ENCODE measurements at regions not wholly inside any gene's neighbourhood (a gene's known extent, or its start where the extent isn't known, plus 50 kb on each side); places are given as distances from the start of the nearest gene placed in this dataset.

- DNase-seq = no peak
These were observed 66.9 kb upstream of the SFMBT2 start for GRCh38 chr10:7477538-7478334.

GRCh38 chr10:7475939-7476338, 65.1 kb upstream of the SFMBT2 start:
- no peak for DNase-seq

DNA sequence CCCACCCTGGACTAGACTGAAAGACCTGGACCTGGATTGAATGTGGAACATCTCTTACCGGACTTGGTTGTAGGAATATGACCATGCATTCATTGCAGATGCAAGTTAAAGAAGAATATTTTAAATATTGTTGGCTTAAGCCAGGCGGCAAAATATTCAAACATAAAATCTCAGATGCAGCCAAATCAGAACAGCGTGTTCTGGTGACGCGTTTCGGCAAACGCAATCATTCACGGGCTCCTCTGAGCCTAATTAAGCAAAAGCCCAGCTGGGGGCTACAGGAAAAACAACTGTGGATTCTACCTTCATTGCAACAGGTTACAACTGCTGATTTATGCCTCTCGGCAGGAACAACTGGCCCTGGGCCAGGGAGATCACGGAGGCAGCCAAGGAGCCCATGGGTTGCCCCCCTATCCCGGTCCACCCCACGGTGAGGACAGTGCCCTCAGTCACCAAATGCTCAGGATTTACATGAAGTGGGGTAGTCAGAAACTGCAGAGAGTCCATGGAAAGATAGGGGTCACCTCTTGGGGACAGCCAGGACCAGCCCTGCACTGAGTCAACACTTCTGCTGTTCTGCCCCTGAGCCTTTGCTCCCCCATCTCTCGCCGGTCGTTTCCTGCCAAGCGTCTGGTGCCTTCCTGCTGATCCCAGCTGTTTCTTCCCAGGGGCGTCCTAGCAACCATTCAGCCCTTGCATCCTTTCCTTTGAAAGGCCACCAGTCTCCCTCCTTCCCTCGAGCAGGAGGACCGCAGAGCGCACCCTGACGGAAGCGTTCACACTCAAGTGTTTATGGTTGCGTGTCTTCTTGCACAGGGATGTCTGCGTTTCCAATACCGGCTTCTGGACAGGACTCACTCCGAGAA, 64.4 kb upstream of the SFMBT2 start:
- no peak for DNase-seq

GRCh38 chr10:7474388-7474787, 63.6 kb upstream of the SFMBT2 start:
- no peak for DNase-seq

DNA sequence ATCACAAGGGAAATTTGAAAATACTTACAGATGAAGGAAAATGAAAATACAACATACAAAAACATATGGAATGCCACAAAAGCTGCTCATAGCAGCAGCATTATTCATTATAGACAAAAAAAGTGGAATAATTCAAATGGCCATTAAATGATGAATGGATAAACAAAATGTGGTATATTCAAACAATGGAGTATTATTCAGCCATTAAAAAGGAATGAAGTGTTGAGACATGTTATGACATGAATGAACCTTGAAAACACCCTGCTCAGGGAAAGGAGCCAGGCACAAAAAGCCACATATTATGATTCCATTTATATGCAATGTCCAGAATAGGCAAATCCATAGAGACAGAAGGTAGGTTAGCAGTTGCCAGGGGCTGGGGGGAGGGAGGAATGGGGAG, 62.6 kb upstream of the SFMBT2 start:
- DNase-seq = no peak

GRCh38 chr10:7471720-7472367, 61.0 kb upstream of the SFMBT2 start:
- DNase-seq = no peak

GRCh38 chr10:7470371-7470770, 59.5 kb upstream of the SFMBT2 start:
- no peak for DNase-seq

DNA sequence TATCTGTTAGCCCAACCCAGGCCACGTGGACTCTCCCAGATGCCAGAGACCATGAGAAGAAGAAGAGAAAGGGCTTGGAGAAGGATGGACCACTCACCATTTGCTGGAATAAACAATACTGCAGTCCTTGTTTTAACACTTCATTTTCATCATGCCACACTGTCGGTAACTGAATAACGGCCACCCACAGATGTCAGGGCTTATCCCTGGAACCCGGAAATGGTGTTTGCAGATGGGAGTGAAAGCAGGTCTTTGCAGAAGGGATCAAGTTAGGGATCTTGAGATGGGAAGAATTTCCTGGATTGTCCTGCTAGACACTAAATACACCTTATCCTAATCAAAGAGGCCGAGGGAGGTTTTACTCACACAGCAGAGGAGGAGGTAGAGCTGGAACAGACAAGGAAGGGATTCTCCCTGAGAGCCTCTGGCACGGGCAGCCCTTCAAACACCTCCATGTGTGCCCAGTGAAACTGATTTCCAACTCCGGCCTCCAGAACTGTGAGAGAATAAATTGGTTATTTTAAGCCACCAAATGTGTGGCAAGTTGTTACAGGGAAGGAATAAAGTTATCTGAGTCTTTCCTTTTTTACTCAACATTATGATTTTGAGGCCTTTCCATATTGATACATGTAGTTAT, 56.3 kb upstream of the SFMBT2 start:
- no peak for DNase-seq

DNA sequence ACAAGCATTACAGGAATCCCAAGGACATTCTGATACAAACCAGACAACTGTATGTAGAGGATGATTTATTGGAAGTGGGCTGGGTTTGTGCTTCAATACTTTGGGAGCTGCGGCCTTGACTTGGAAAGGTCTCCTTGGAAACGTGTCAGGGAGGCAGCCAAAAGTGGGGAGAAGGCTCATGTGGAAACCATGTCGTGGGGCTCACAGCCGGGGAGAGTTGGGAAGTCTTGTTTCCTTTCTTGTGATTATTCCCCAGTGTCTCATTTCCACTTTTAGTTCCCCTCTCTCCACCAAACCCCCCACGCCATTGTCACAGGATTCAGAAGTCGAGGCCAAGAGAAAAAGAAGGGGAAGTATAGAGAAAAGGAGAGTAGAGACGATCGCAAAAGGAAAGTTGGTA, 53.9 kb upstream of the SFMBT2 start:
- DNase-seq = no peak

Measured in stimulated activated naive CD4-positive, alpha-beta T cell treated with Interleukin-2 at 50 U/mL for 16 hours (primary cell).